H9 (cell line): ENCODE measurements at regions not wholly inside any gene's neighbourhood (a gene's known extent, or its start where the extent isn't known, plus 50 kb on each side); places are given as distances from the start of the nearest gene placed in this dataset.

Experiments used
- DNase-seq: peaks from one replicate; pipeline ENCODE4 v3.0.0-alpha.2; 2017
- H2AFZ ChIP-seq: one replicate; pipeline ENCODE4 v1.6.1; 2013; ENCODE audit warnings: mild to moderate bottlenecking, low read length, control low read depth, moderate library complexity
- H2AK5ac ChIP-seq: 2 replicates; pipeline ENCODE4 v1.6.1; 2013; ENCODE audit warnings: low read length, control low read depth, mixed read lengths; ENCODE audit not compliant: insufficient read length
- H2BK120ac ChIP-seq: one replicate; pipeline ENCODE4 v1.6.1; 2013; ENCODE audit warnings: low read depth, mild to moderate bottlenecking, low read length, control low read depth, inconsistent platforms; ENCODE audit not compliant: poor library complexity, severe bottlenecking
- H2BK12ac ChIP-seq: 2 replicates; pipeline ENCODE4 v1.6.1; 2013; ENCODE audit warnings: low read length, control low read depth, mixed read lengths, low read depth; ENCODE audit not compliant: insufficient read length
- H2BK15ac ChIP-seq: 2 replicates; pipeline ENCODE4 v1.6.1; 2013; ENCODE audit warnings: low read depth, low read length, control low read depth
- H2BK20ac ChIP-seq: one replicate; pipeline ENCODE4 v1.6.1; 2013; ENCODE audit warnings: low read depth, mild to moderate bottlenecking, low read length, control low read depth, inconsistent platforms; ENCODE audit not compliant: poor library complexity, severe bottlenecking
- H2BK5ac ChIP-seq: 2 replicates; pipeline ENCODE4 v1.6.1; 2013; ENCODE audit warnings: low read length, control low read depth, mixed read lengths; ENCODE audit not compliant: insufficient read length
- H3K14ac ChIP-seq: 2 replicates; pipeline ENCODE4 v1.6.1; 2013; ENCODE audit warnings: low read length, control low read depth; ENCODE audit not compliant: insufficient read depth
- H3K18ac ChIP-seq: 2 replicates; pipeline ENCODE4 v1.6.1; 2013; ENCODE audit warnings: low read depth, mild to moderate bottlenecking, mixed read lengths, low read length, control low read depth; ENCODE audit not compliant: insufficient read length
- H3K23ac ChIP-seq: 2 replicates; pipeline ENCODE4 v1.6.1; 2013; ENCODE audit warnings: low read length, control low read depth, mixed read lengths, low read depth; ENCODE audit not compliant: insufficient read length
- H3K23me2 ChIP-seq: 2 replicates; pipeline ENCODE4 v1.6.1; 2013; ENCODE audit warnings: low read depth, mild to moderate bottlenecking, mixed read lengths, low read length, control low read depth; ENCODE audit not compliant: insufficient read length, poor library complexity, severe bottlenecking
- H3K27ac ChIP-seq: 2 replicates; pipeline ENCODE4 v1.5.1; 2013; ENCODE audit warnings: low read length, control low read depth, mixed read lengths, low read depth; ENCODE audit not compliant: insufficient read length
- H3K27me3 ChIP-seq: 2 replicates; pipeline ENCODE4 v1.6.1; 2013; ENCODE audit warnings: low read length, control low read depth, inconsistent platforms; ENCODE audit not compliant: insufficient read depth
- H3K4ac ChIP-seq: 2 replicates; pipeline ENCODE4 v1.6.1; 2013; ENCODE audit warnings: low read depth, mild to moderate bottlenecking, control low read depth, inconsistent platforms, low read length, moderate library complexity
- H3K4me1 ChIP-seq: 2 replicates; pipeline ENCODE4 v1.6.1; 2013; ENCODE audit warnings: low read length, control low read depth, inconsistent platforms; ENCODE audit not compliant: insufficient read depth
- H3K4me2 ChIP-seq: 2 replicates; pipeline ENCODE4 v1.6.1; 2013; ENCODE audit warnings: low read length, control low read depth, mixed read lengths; ENCODE audit not compliant: insufficient read length, insufficient read depth
- H3K56ac ChIP-seq: 2 replicates; pipeline ENCODE4 v1.6.1; 2013; ENCODE audit warnings: low read depth, mild to moderate bottlenecking, mixed read lengths, low read length, control low read depth; ENCODE audit not compliant: insufficient read length
- H3K79me1 ChIP-seq: 2 replicates; pipeline ENCODE4 v1.6.1; 2013; ENCODE audit warnings: low read depth, mild to moderate bottlenecking, moderate library complexity, low read length, control low read depth, inconsistent platforms; ENCODE audit not compliant: insufficient read depth, poor library complexity, severe bottlenecking
- H3K79me2 ChIP-seq: 2 replicates; pipeline ENCODE4 v1.6.1; 2013; ENCODE audit warnings: low read length, control low read depth, inconsistent platforms; ENCODE audit not compliant: insufficient read depth
- H3K9ac ChIP-seq: 2 replicates; pipeline ENCODE4 v1.6.1; 2013; ENCODE audit warnings: low read length, control low read depth, mixed read lengths; ENCODE audit not compliant: insufficient read length; ENCODE audit errors: extremely low read depth
- H3K9me3 ChIP-seq: one replicate; pipeline ENCODE4 v1.6.1; 2013; ENCODE audit warnings: low read depth, low read length, inconsistent platforms; ENCODE audit not compliant: control insufficient read depth
- H3T11ph ChIP-seq: one replicate; pipeline ENCODE4 v1.6.1; 2013; ENCODE audit warnings: mild to moderate bottlenecking, low read length, control low read depth, inconsistent platforms
- H4K20me1 ChIP-seq: one replicate; pipeline ENCODE4 v1.6.1; 2013; ENCODE audit not compliant: control insufficient read depth, insufficient read length, insufficient read depth
- H4K5ac ChIP-seq: 2 replicates; pipeline ENCODE4 v1.6.1; 2013; ENCODE audit warnings: low read depth, mild to moderate bottlenecking, mixed read lengths, low read length, control low read depth; ENCODE audit not compliant: insufficient read length
- H4K8ac ChIP-seq: replicated peaks from 2 replicates; pipeline ENCODE4 v1.6.1; 2013; ENCODE audit warnings: low read length, control low read depth, mixed read lengths, low read depth; ENCODE audit not compliant: insufficient read length
- H4K91ac ChIP-seq: 2 replicates; pipeline ENCODE4 v1.6.1; 2013; ENCODE audit warnings: low read depth, mild to moderate bottlenecking, moderate library complexity, mixed read lengths, low read length, control low read depth; ENCODE audit not compliant: insufficient read length
- H3K27ac Mint-ChIP-seq, 3 experiments: 2 replicates in 2 of 3; 3 replicates in 1 of 3; pipeline ENCODE4 v1.8.0; 2020 to 2021; ENCODE audit warnings: mixed read lengths in 3 of 3, mild to moderate bottlenecking in 1 of 3, moderate library complexity in 1 of 3
- H3K27me3 Mint-ChIP-seq: 2 replicates; pipeline ENCODE4 v1.8.0; 2021; ENCODE audit warnings: low read depth, mild to moderate bottlenecking, moderate library complexity, mixed read lengths
- H3K36me3 Mint-ChIP-seq, 3 experiments: 2 replicates in 2 of 3; 3 replicates in 1 of 3; pipeline ENCODE4 v1.8.0; 2020 to 2021; ENCODE audit warnings: low read depth in 3 of 3, mixed read lengths in 3 of 3; ENCODE audit not compliant: insufficient read depth in 1 of 3
- H3K4me1 Mint-ChIP-seq, 2 experiments: 2 replicates each; pipeline ENCODE4 v1.8.0; 2020; ENCODE audit warnings: mixed read lengths in 2 of 2
- H3K4me3 Mint-ChIP-seq, 2 experiments: 2 replicates in 1 of 2; 3 replicates in 1 of 2; pipeline ENCODE4 v1.8.0; 2020 to 2021; ENCODE audit warnings: mild to moderate bottlenecking in 2 of 2, mixed read lengths in 2 of 2, moderate library complexity in 1 of 2
- H3K9me3 Mint-ChIP-seq, 2 experiments: 2 replicates in 1 of 2; 3 replicates in 1 of 2; pipeline ENCODE4 v1.8.0; 2020; ENCODE audit warnings: mild to moderate bottlenecking in 2 of 2, mixed read lengths in 2 of 2, moderate library complexity in 1 of 2
- CTCF ChIP-seq: fragments of 200-600 bp; sonication (generic); conservative IDR thresholded peaks from 3 replicates; pipeline ENCODE4 v1.8.0; 2021; ENCODE audit warnings: antibody characterized with exemption, mild to moderate bottlenecking
- WGBS: extraction: QIAGEN DNeasy Blood & Tissue Kit; methylation state at CpG from one replicate; pipeline ENCODE4 v1.1.7; 2013; ENCODE audit warnings: missing lambda C conversion rate, low lambda C conversion rate, mixed read lengths; ENCODE audit not compliant: insufficient read length; ENCODE audit errors: extremely low coverage; 5-methylcytosine and 5-hydroxymethylcytosine counted together

- no peak for DNase-seq
- no peak overlapping the region for H4K8ac ChIP-seq
- H3K27me3 ChIP-seq: no peaks in the 10 kb centered on the region
- WGBS: no CpG with 5 or more reads among the region's 3 CpGs
- TF ChIP-seq CTCF: no peak
- Mint-ChIP-seq H3K4me3 (no peak overlapping the region), H3K27me3 (no peaks in the 10 kb centered on the region; the same call in none of the 2 replicates), H3K9me3 (no peaks in the 10 kb centered on the region), H3K4me1 (peaks cover 10 to 13% of the 10 kb centered on the region in 2 experiments), H3K36me3 (no peaks in the 10 kb centered on the region), H3K27ac (no peak overlapping the region)
- no peak overlapping the region for H2BK5ac ChIP-seq
- no peak overlapping the region for H3K27ac ChIP-seq
- H3K23me2 ChIP-seq: no peaks in the 10 kb centered on the region
- no peak overlapping the region for H2BK15ac ChIP-seq
- no peaks in the 10 kb centered on the region for H4K20me1 ChIP-seq
- no peak overlapping the region for H4K91ac ChIP-seq
- H2BK12ac ChIP-seq: no peak overlapping the region
- H2AFZ ChIP-seq: no peak overlapping the region
- H3K79me2 ChIP-seq: no peaks in the 10 kb centered on the region
- no peak overlapping the region for H2AK5ac ChIP-seq
- H3K18ac ChIP-seq: no peak overlapping the region
- H2BK20ac ChIP-seq: no peak overlapping the region
- no peak overlapping the region for H3K4ac ChIP-seq
- H3T11ph ChIP-seq: no peak overlapping the region
- H3K4me2 ChIP-seq: no peak overlapping the region
- H4K5ac ChIP-seq: no peak overlapping the region
- H3K9ac ChIP-seq: no peak overlapping the region
- no peak overlapping the region for H3K56ac ChIP-seq
- no peaks in the 10 kb centered on the region for H3K9me3 ChIP-seq
- H3K79me1 ChIP-seq: no peaks in the 10 kb centered on the region
- H3K14ac ChIP-seq: no peak overlapping the region
- H3K4me1 ChIP-seq: no peaks in the 10 kb centered on the region
- H2BK120ac ChIP-seq: no peak overlapping the region
- no peak overlapping the region for H3K23ac ChIP-seq
Measured at GRCh38 chr7:27424231-27424630, 181.6 kb downstream of the EVX1 start.
